ENCODE measurements at regions not wholly inside any gene's neighbourhood (a gene's known extent, or its start where the extent isn't known, plus 50 kb on each side); places are given as distances from the start of the nearest gene placed in this dataset.
"Not testable (repeated sequence)": the region's sequence is repeated elsewhere in the genome, so short reads cannot be mapped to it uniquely, and the experiment has no call there.

DNA sequence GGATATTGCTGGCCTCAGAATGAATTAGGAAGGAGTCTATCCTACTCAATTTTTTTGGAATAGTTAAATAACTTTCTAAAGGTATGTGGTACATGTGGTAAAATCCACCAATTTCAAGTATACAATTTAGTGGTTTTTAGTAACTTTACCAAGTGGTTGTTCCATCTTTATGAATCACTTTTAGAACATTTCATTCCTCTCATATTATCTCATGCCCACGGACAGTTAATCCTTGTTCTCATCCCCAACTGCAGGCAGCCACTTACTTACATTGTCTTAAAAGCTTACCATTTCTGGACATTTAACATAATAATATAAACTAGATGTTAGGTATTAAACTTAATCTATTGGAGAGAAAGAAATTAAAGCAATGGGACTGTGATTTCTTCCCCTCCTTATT is 146.3 kb upstream of the ZC3H15 start:
- no peak for DNase-seq
- TF ChIP-seq GATA1 (IDR thresholded peaks at IDR 0.05; ENCODE audit: low read depth, low read length) (no peak), POLR2A (IDR thresholded peaks at IDR 0.05; ENCODE audit: low read length) (no peak)

DNA sequence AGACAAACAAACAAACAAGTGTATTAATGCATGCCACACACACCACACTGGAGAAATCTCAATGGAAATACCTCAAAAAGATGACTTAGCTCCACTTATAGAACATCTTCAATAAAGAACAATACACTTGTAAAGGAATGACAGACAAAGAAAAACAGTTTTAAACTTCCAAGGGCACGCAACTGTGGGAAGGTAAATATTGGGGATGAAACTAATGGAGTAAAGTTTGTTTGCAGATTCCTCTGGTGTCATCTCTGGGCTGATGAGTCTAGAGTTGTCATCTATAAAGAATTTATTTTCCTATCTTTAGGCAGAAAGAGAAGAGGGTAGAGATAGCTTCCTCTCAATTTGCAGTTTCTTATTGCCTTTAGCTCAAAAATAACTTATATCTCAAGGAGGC is 144.0 kb upstream of the ZC3H15 start:
- TF ChIP-seq POLR2A (IDR thresholded peaks at IDR 0.05; ENCODE audit: low read length), result no peak
- TF ChIP-seq GATA1 (IDR thresholded peaks at IDR 0.05; ENCODE audit: low read depth, low read length), result no peak
- DNase-seq, result no peak

DNA sequence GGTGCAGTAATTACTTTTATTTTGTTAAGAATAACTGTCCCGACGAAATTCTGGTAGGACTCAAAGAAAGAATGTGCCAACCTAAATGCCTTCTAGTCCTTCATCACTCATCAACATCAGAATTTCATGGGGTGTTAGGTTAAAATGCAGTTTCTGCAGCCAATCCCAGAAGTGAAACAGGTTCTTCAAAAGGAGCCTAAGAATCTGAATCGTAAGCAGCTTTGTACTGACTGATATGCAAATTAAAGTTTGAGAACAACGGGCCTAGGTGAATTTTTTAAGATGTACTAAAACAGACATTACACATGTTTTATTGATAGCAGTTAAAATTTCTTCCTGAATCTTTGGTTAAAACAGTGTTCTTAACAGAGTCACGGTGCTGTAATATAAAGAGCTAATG is 140.3 kb upstream of the ZC3H15 start:
- TF ChIP-seq GATA1 (IDR thresholded peaks at IDR 0.05; ENCODE audit: low read depth, low read length), result no peak
- no peak for TF ChIP-seq POLR2A (IDR thresholded peaks at IDR 0.05; ENCODE audit: low read length)
- no peak for DNase-seq

- TF ChIP-seq POLR2A (IDR thresholded peaks at IDR 0.05; ENCODE audit: low read length) (no peak), GATA1 (IDR thresholded peaks at IDR 0.05; ENCODE audit: low read depth, low read length) (no peak)
- DNase-seq, result no peak
These were observed 139.8 kb upstream of the ZC3H15 start for GRCh38 chr2:186346216-186346615.

- TF ChIP-seq GATA1 (IDR thresholded peaks at IDR 0.05; ENCODE audit: low read depth, low read length) (no peak), POLR2A (IDR thresholded peaks at IDR 0.05; ENCODE audit: low read length) (no peak)
- DNase-seq, result no peak
These were observed 138.6 kb upstream of the ZC3H15 start for GRCh38 chr2:186347472-186347871.

- TF ChIP-seq POLR2A (IDR thresholded peaks at IDR 0.05; ENCODE audit: low read length), result no peak
- DNase-seq, result no peak
These were observed 137.9 kb upstream of the ZC3H15 start for GRCh38 chr2:186348200-186348599.

GRCh38 chr2:186349508-186349907 is 136.6 kb upstream of the ZC3H15 start:
- DNase-seq, result peak; percentile 12 to 43
- TF ChIP-seq GATA1 (IDR thresholded peaks at IDR 0.05; ENCODE audit: low read depth, low read length), result no peak
- TF ChIP-seq POLR2A (IDR thresholded peaks at IDR 0.05; ENCODE audit: low read length), result no peak

GRCh38 chr2:186354160-186354559 is 131.9 kb upstream of the ZC3H15 start:
- not testable (repeated sequence) for DNase-seq

DNA sequence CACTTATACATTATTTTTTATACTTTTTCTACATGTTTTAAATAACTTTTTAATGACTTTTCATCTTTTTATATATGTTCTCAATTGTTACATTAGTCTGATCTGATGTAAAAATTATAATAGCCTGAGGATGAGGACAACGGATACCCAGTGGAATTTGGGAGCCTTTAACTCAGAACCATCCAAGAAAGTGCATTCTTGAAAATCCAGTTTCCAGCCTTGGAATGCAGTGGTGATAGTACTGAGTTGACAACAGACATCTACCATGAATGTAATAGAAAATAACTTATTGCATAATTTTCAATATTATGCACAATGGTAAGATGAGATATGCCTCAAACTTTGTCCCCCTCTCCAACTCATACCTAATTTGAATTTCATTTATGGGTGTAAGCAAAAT is 120.7 kb upstream of the ZC3H15 start:
- TF ChIP-seq GATA1 (IDR thresholded peaks at IDR 0.05; ENCODE audit: low read depth, low read length) (no peak), POLR2A (IDR thresholded peaks at IDR 0.05; ENCODE audit: low read length) (no peak)
- no peak for DNase-seq

DNA sequence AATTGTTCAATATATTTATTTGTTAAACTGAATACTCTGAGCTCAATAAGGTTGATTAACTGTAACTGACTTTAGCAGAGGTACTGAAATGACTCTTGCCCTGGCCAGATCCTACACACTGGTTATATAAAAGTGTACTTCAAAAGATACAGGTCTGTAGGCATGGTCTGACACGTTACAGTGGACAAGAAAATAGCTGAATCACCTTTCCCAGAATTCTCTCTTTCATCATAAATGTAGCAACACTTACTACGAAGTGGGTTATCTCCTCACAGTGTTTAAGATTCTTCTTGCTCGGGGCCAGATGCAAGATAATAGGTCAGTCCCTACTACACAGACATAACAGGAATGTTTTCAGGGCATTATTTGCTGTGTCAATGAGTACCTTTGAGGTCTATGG is 107.0 kb upstream of the ZC3H15 start:
- TF ChIP-seq POLR2A (IDR thresholded peaks at IDR 0.05; ENCODE audit: low read length) (no peak), GATA1 (IDR thresholded peaks at IDR 0.05; ENCODE audit: low read depth, low read length) (no peak)
- DNase-seq, result peak; percentile 54

GRCh38 chr2:186380805-186381204 is 105.3 kb upstream of the ZC3H15 start:
- TF ChIP-seq POLR2A (IDR thresholded peaks at IDR 0.05; ENCODE audit: low read length) (no peak), GATA1 (IDR thresholded peaks at IDR 0.05; ENCODE audit: low read depth, low read length) (no peak)

GRCh38 chr2:186381573-186381972 is 104.5 kb upstream of the ZC3H15 start:
- no peak for DNase-seq
- TF ChIP-seq GATA1 (IDR thresholded peaks at IDR 0.05; ENCODE audit: low read depth, low read length) (no peak), POLR2A (IDR thresholded peaks at IDR 0.05; ENCODE audit: low read length) (no peak)

More at GRCh38 chr2:186380805-186381204, 105.3 kb upstream of the ZC3H15 start:
- DNase-seq, result no peak

DNA sequence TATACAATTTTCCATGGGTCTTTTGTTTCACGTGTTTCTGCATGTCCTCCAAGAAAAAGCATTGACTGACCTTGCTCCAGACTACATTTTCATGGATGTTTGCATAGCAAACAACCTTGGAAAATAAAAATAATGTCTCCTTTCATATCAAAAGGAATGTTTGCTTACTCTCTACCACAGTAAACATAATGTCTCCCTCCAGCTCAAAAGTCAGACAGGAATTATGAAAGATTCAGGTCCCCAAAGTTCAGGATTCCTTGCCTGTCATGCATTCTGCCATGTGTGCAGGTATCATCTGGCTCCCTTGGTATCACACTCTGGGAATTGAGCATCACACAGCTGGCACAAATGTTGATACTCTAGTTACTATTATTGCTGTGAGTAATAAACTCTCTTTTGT is 103.1 kb upstream of the ZC3H15 start:
- DNase-seq, result no peak
- TF ChIP-seq POLR2A (IDR thresholded peaks at IDR 0.05; ENCODE audit: low read length) (no peak), GATA1 (IDR thresholded peaks at IDR 0.05; ENCODE audit: low read depth, low read length) (no peak)

GRCh38 chr2:186384226-186384625 is 101.8 kb upstream of the ZC3H15 start:
- no peak for TF ChIP-seq GATA1 (IDR thresholded peaks at IDR 0.05; ENCODE audit: low read depth, low read length)
- no peak for TF ChIP-seq POLR2A (IDR thresholded peaks at IDR 0.05; ENCODE audit: low read length)
- DNase-seq, result no peak

GRCh38 chr2:186385638-186386201 is 100.3 kb upstream of the ZC3H15 start:
- DNase-seq, result not testable (repeated sequence)

DNA sequence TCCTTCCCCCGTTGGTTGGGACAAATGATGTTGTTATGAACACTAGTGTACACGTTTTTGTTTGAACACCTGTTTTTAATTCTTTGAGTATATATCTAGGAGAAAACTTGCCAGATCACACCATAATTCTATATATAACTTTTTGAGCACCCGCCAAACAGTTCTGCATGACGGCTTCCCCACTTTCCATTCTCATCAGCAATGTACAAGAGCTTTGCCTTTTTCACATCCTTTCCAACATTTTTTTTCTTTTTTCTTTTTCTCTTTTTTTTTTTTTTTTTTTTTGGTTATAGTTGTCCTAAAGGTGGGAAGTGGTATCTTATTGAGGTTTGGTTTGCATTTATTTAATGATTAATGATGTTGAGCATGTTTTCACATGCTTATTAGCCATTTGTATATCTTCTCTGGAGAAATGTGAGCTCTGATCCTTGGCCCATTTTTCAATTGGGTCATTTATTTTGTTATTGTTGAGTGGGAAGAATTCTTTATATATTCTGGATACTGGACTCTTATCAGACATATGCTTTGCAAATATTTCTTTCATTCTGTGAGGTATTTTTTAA is 86.9 kb upstream of the ZC3H15 start:
- TF ChIP-seq GATA1 (IDR thresholded peaks at IDR 0.05; ENCODE audit: low read depth, low read length), result no peak
- TF ChIP-seq POLR2A (IDR thresholded peaks at IDR 0.05; ENCODE audit: low read length), result no peak
- no peak for DNase-seq
